HG03565 (cell line): ENCODE measurements at regions not wholly inside any gene's neighbourhood (a gene's known extent, or its start where the extent isn't known, plus 50 kb on each side); places are given as distances from the start of the nearest gene placed in this dataset.

Experiments
- ATAC-seq: cut with Tn5 transposase; IDR thresholded peaks from one replicate; pipeline ENCODE4 v1.9.1; 2021; ENCODE audit warnings: mild to moderate bottlenecking, moderate library complexity; ENCODE audit not compliant: unreplicated experiment

- ATAC-seq: no peak
Measured at GRCh38 chr10:28922127-28922526, 244.8 kb downstream of the BAMBI start.

- no peak for ATAC-seq
Measured at GRCh38 chr10:28922861-28923260, 245.5 kb downstream of the BAMBI start.

- ATAC-seq: no peak
Measured at GRCh38 chr10:28924717-28925116, 247.4 kb downstream of the BAMBI start.

- no peak for ATAC-seq
Measured at GRCh38 chr10:28925121-28925663, 247.9 kb downstream of the BAMBI start.

GRCh38 chr10:28926932-28927331 is 249.6 kb downstream of the BAMBI start:
- no peak for ATAC-seq

GRCh38 chr10:28928484-28928883 is 251.2 kb downstream of the BAMBI start:
- no peak for ATAC-seq

- ATAC-seq: no peak
Measured at GRCh38 chr10:28929942-28930341, 252.6 kb downstream of the BAMBI start.

GRCh38 chr10:28930514-28931495 is 253.5 kb downstream of the BAMBI start:
- no peak for ATAC-seq

GRCh38 chr10:28935061-28935460 is 257.7 kb downstream of the BAMBI start:
- ATAC-seq: no peak

GRCh38 chr10:28937959-28938358 is 260.6 kb downstream of the BAMBI start:
- ATAC-seq: no peak

GRCh38 chr10:28938745-28939144 is 261.4 kb downstream of the BAMBI start:
- ATAC-seq: no peak

- ATAC-seq: no peak
Measured at GRCh38 chr10:28939281-28940157, 262.2 kb downstream of the BAMBI start.

GRCh38 chr10:28940158-28940888 is 263.0 kb downstream of the BAMBI start:
- no peak for ATAC-seq

- no peak for ATAC-seq
Measured at GRCh38 chr10:28942012-28942411, 264.7 kb downstream of the BAMBI start.

- ATAC-seq: no peak
Measured at GRCh38 chr10:28945959-28946358, 268.6 kb downstream of the BAMBI start.

GRCh38 chr10:28946479-28946878 is 269.2 kb downstream of the BAMBI start:
- ATAC-seq: no peak

- no peak for ATAC-seq
Measured at GRCh38 chr10:28947171-28947570, 269.9 kb downstream of the BAMBI start.

GRCh38 chr10:28948046-28948445 is 270.7 kb downstream of the BAMBI start:
- no peak for ATAC-seq

GRCh38 chr10:28949005-28950004 is 272.0 kb downstream of the BAMBI start:
- no peak for ATAC-seq
